ENCODE measurements at regions not wholly inside any gene's neighbourhood (a gene's known extent, or its start where the extent isn't known, plus 50 kb on each side); places are given as distances from the start of the nearest gene placed in this dataset.

GRCh38 chr21:30942192-30942591 is 60.8 kb upstream of the KRTAP11-1 start:
- no peak for TF ChIP-seq CEBPB (IDR thresholded peaks at IDR 0.05; ENCODE audit: low read depth, low read length)
- TF ChIP-seq JUN (IDR thresholded peaks at IDR 0.05; ENCODE audit: low read depth, low read length), result no peak
- TF ChIP-seq HDAC2 (IDR thresholded peaks at IDR 0.05; ENCODE audit: borderline replicate concordance in 1 of 2, low read depth in 2 of 2, low read length in 2 of 2), result no peak
- TF ChIP-seq SP1 (IDR thresholded peaks at IDR 0.05; ENCODE audit: low read depth, low read length), result no peak
- TF ChIP-seq CTCF (IDR thresholded peaks at IDR 0.05; ENCODE audit: control extremely low read depth in 1 of 3, insufficient read depth in 1 of 3, low read depth in 1 of 3, low read length in 3 of 3), result peak in 2 of 3 experiments; percentile 14 to 31; a peak in 2 of 4 replicates
- TF ChIP-seq CREB1 (IDR thresholded peaks at IDR 0.05), result no peak
- no peak for TF ChIP-seq EGR1 (IDR thresholded peaks at IDR 0.05; ENCODE audit: borderline replicate concordance, low read depth, low read length)
- no peak for TF ChIP-seq POLR2A (IDR thresholded peaks at IDR 0.05; ENCODE audit: control extremely low read depth in 1 of 2, low read depth in 2 of 2, low read length in 2 of 2)
- no peak for TF ChIP-seq PHF8 (conservative IDR thresholded peaks at IDR 0.05; ENCODE audit: low read depth, low read length)
- no peak for TF ChIP-seq EZH2 (IDR thresholded peaks at IDR 0.05; ENCODE audit: low read depth, low read length, severe bottlenecking)
- TF ChIP-seq TEAD4 (IDR thresholded peaks at IDR 0.05; ENCODE audit: low read depth, low read length), result no peak
- no peak for TF ChIP-seq TAF1 (IDR thresholded peaks at IDR 0.05; ENCODE audit: low read depth, low read length)
- no peak for TF ChIP-seq POLR2AphosphoS5 (IDR thresholded peaks at IDR 0.05; ENCODE audit: low read depth, low read length)
- no peak for TF ChIP-seq EP300 (IDR thresholded peaks at IDR 0.05; ENCODE audit: borderline replicate concordance in 1 of 2, low read depth in 2 of 2, low read length in 2 of 2)
